ENCODE measurements at regions not wholly inside any gene's neighbourhood (a gene's known extent, or its start where the extent isn't known, plus 50 kb on each side); places are given as distances from the start of the nearest gene placed in this dataset.
"Not testable (repeated sequence)": the region's sequence is repeated elsewhere in the genome, so short reads cannot be mapped to it uniquely, and the experiment has no call there.

- no peaks in the 10 kb centered on the region for H3K4me1 ChIP-seq (ENCODE audit: control insufficient read depth, insufficient read depth, low read length)
- no peaks in the 10 kb centered on the region for H3K9me3 ChIP-seq (ENCODE audit: control insufficient read depth, low read length)
- WGBS, 2 experiments, result 92 to 95% methylated on average over 9 of the region's 9 CpGs
- no peak overlapping the region for H3K4me3 ChIP-seq (ENCODE audit: insufficient read depth, low read depth, low read length)
- no peak overlapping the region for H3K27ac ChIP-seq (ENCODE audit: insufficient read depth, low read depth, low read length, poor library complexity, severe bottlenecking)
- H3K27me3 ChIP-seq (ENCODE audit: control insufficient read depth, insufficient read depth, low read length, poor library complexity, severe bottlenecking), result no peaks in the 10 kb centered on the region
- H3K36me3 ChIP-seq (ENCODE audit: control insufficient read depth, insufficient read depth, low read length), result no peaks in the 10 kb centered on the region
Observed at GRCh38 chrX:542179-542578, 88.4 kb upstream of the SHOX start.

- Histone ChIP-seq H3K9me3 (ENCODE audit: control insufficient read depth, low read length) (no peaks in the 10 kb centered on the region), H3K27ac (ENCODE audit: insufficient read depth, low read depth, low read length, poor library complexity, severe bottlenecking) (no peak overlapping the region), H3K27me3 (ENCODE audit: control insufficient read depth, insufficient read depth, low read length, poor library complexity, severe bottlenecking) (no peaks in the 10 kb centered on the region), H3K4me1 (ENCODE audit: control insufficient read depth, insufficient read depth, low read length) (no peaks in the 10 kb centered on the region), H3K36me3 (ENCODE audit: control insufficient read depth, insufficient read depth, low read length) (no peaks in the 10 kb centered on the region), H3K4me3 (ENCODE audit: insufficient read depth, low read depth, low read length) (no peak overlapping the region)
- 71 to 72% methylated on average over 19 of the region's 19 CpGs for WGBS, 2 experiments
Observed at GRCh38 chrX:545452-545885, 85.1 kb upstream of the SHOX start.

- Histone ChIP-seq H3K27ac (ENCODE audit: insufficient read depth, low read depth, low read length, poor library complexity, severe bottlenecking) (no peak overlapping the region), H3K4me1 (ENCODE audit: control insufficient read depth, insufficient read depth, low read length) (no peaks in the 10 kb centered on the region), H3K9me3 (ENCODE audit: control insufficient read depth, low read length) (no peaks in the 10 kb centered on the region), H3K27me3 (ENCODE audit: control insufficient read depth, insufficient read depth, low read length, poor library complexity, severe bottlenecking) (no peaks in the 10 kb centered on the region), H3K36me3 (ENCODE audit: control insufficient read depth, insufficient read depth, low read length) (no peaks in the 10 kb centered on the region), H3K4me3 (ENCODE audit: insufficient read depth, low read depth, low read length) (no peak overlapping the region)
- 85 to 89% methylated on average over 1 of the region's 1 CpG for WGBS, 2 experiments
Observed at GRCh38 chrX:550514-550913, 80.1 kb upstream of the SHOX start.

- H3K4me1 ChIP-seq (ENCODE audit: control insufficient read depth, insufficient read depth, low read length), result no peaks in the 10 kb centered on the region
- H3K27me3 ChIP-seq (ENCODE audit: control insufficient read depth, insufficient read depth, low read length, poor library complexity, severe bottlenecking), result no peaks in the 10 kb centered on the region
- H3K27ac ChIP-seq (ENCODE audit: insufficient read depth, low read depth, low read length, poor library complexity, severe bottlenecking), result no peak overlapping the region
- H3K36me3 ChIP-seq (ENCODE audit: control insufficient read depth, insufficient read depth, low read length), result no peaks in the 10 kb centered on the region
- no peaks in the 10 kb centered on the region for H3K9me3 ChIP-seq (ENCODE audit: control insufficient read depth, low read length)
- 61 to 73% methylated on average over 2 of the region's 2 CpGs for WGBS, 2 experiments
- H3K4me3 ChIP-seq (ENCODE audit: insufficient read depth, low read depth, low read length), result no peak overlapping the region
Observed at GRCh38 chrX:551306-551705, 79.3 kb upstream of the SHOX start.

GRCh38 chrX:552496-552895, 78.1 kb upstream of the SHOX start:
- no peaks in the 10 kb centered on the region for H3K27me3 ChIP-seq (ENCODE audit: control insufficient read depth, insufficient read depth, low read length, poor library complexity, severe bottlenecking)
- WGBS, 2 experiments, result 93 to 96% methylated on average over 17 of the region's 17 CpGs
- H3K9me3 ChIP-seq (ENCODE audit: control insufficient read depth, low read length), result no peaks in the 10 kb centered on the region
- no peaks in the 10 kb centered on the region for H3K4me1 ChIP-seq (ENCODE audit: control insufficient read depth, insufficient read depth, low read length)
- H3K27ac ChIP-seq (ENCODE audit: insufficient read depth, low read depth, low read length, poor library complexity, severe bottlenecking), result no peak overlapping the region
- H3K36me3 ChIP-seq (ENCODE audit: control insufficient read depth, insufficient read depth, low read length), result no peaks in the 10 kb centered on the region
- no peak overlapping the region for H3K4me3 ChIP-seq (ENCODE audit: insufficient read depth, low read depth, low read length)

- Histone ChIP-seq H3K4me1 (ENCODE audit: control insufficient read depth, insufficient read depth, low read length) (no peaks in the 10 kb centered on the region), H3K27me3 (ENCODE audit: control insufficient read depth, insufficient read depth, low read length, poor library complexity, severe bottlenecking) (no peaks in the 10 kb centered on the region), H3K36me3 (ENCODE audit: control insufficient read depth, insufficient read depth, low read length) (no peaks in the 10 kb centered on the region), H3K27ac (ENCODE audit: insufficient read depth, low read depth, low read length, poor library complexity, severe bottlenecking) (no peak overlapping the region), H3K9me3 (ENCODE audit: control insufficient read depth, low read length) (no peaks in the 10 kb centered on the region), H3K4me3 (ENCODE audit: insufficient read depth, low read depth, low read length) (no peak overlapping the region)
- 87 to 88% methylated on average over 21 of the region's 21 CpGs for WGBS, 2 experiments
Observed at GRCh38 chrX:554271-554670, 76.3 kb upstream of the SHOX start.

- Histone ChIP-seq H3K36me3 (ENCODE audit: control insufficient read depth, insufficient read depth, low read length) (no peaks in the 10 kb centered on the region), H3K9me3 (ENCODE audit: control insufficient read depth, low read length) (no peaks in the 10 kb centered on the region), H3K4me1 (ENCODE audit: control insufficient read depth, insufficient read depth, low read length) (no peaks in the 10 kb centered on the region), H3K4me3 (ENCODE audit: insufficient read depth, low read depth, low read length) (no peak overlapping the region), H3K27ac (ENCODE audit: insufficient read depth, low read depth, low read length, poor library complexity, severe bottlenecking) (no peak overlapping the region), H3K27me3 (ENCODE audit: control insufficient read depth, insufficient read depth, low read length, poor library complexity, severe bottlenecking) (no peaks in the 10 kb centered on the region)
- WGBS, 2 experiments, result 89 to 94% methylated on average over 37 of the region's 37 CpGs
Observed at GRCh38 chrX:555725-556666, 74.6 kb upstream of the SHOX start.

- H3K27me3 ChIP-seq (ENCODE audit: control insufficient read depth, insufficient read depth, low read length, poor library complexity, severe bottlenecking); H3K4me1 ChIP-seq (ENCODE audit: control insufficient read depth, insufficient read depth, low read length); H3K36me3 ChIP-seq (ENCODE audit: control insufficient read depth, insufficient read depth, low read length); H3K4me3 ChIP-seq (ENCODE audit: insufficient read depth, low read depth, low read length); H3K9me3 ChIP-seq (ENCODE audit: control insufficient read depth, low read length); H3K27ac ChIP-seq (ENCODE audit: insufficient read depth, low read depth, low read length, poor library complexity, severe bottlenecking): not testable (repeated sequence)
- WGBS, 2 experiments, result 89% methylated on average over 21 of the region's 21 CpGs
Observed at GRCh38 chrX:557601-558000, 73.0 kb upstream of the SHOX start.

GRCh38 chrX:559282-559681, 71.3 kb upstream of the SHOX start:
- WGBS, 2 experiments, result 95 to 97% methylated on average over 8 to 10 of the region's 10 CpGs
- not testable (repeated sequence) for H3K27ac ChIP-seq (ENCODE audit: insufficient read depth, low read depth, low read length, poor library complexity, severe bottlenecking); H3K9me3 ChIP-seq (ENCODE audit: control insufficient read depth, low read length); H3K4me1 ChIP-seq (ENCODE audit: control insufficient read depth, insufficient read depth, low read length); H3K27me3 ChIP-seq (ENCODE audit: control insufficient read depth, insufficient read depth, low read length, poor library complexity, severe bottlenecking); H3K4me3 ChIP-seq (ENCODE audit: insufficient read depth, low read depth, low read length); H3K36me3 ChIP-seq (ENCODE audit: control insufficient read depth, insufficient read depth, low read length)

- Histone ChIP-seq H3K9me3 (ENCODE audit: control insufficient read depth, low read length) (no peaks in the 10 kb centered on the region), H3K27ac (ENCODE audit: insufficient read depth, low read depth, low read length, poor library complexity, severe bottlenecking) (no peak overlapping the region), H3K4me1 (ENCODE audit: control insufficient read depth, insufficient read depth, low read length) (no peaks in the 10 kb centered on the region), H3K27me3 (ENCODE audit: control insufficient read depth, insufficient read depth, low read length, poor library complexity, severe bottlenecking) (no peaks in the 10 kb centered on the region), H3K36me3 (ENCODE audit: control insufficient read depth, insufficient read depth, low read length) (no peaks in the 10 kb centered on the region), H3K4me3 (ENCODE audit: insufficient read depth, low read depth, low read length) (no peak overlapping the region)
- 76 to 80% methylated on average over 8 of the region's 8 CpGs for WGBS, 2 experiments
Observed at GRCh38 chrX:567891-568290, 62.7 kb upstream of the SHOX start.

All from ectodermal cell (in vitro differentiated cells).